ENCODE measurements at regions not wholly inside any gene's neighbourhood (a gene's known extent, or its start where the extent isn't known, plus 50 kb on each side); places are given as distances from the start of the nearest gene placed in this dataset.

GRCh38 chr20:60565083-60565482 lies 606.9 kb downstream of the CDH26 start:
- TF ChIP-seq ESRRG (CRISPR knock-in tag; IDR thresholded peaks at IDR 0.05) (no peak), TOX (CRISPR knock-in tag; IDR thresholded peaks at IDR 0.05; ENCODE audit: borderline replicate concordance) (no peak), OSR1 (CRISPR knock-in tag; IDR thresholded peaks at IDR 0.05) (no peak), BACH2 (CRISPR knock-in tag; IDR thresholded peaks at IDR 0.05; ENCODE audit: borderline replicate concordance) (no peak)
- TF ChIP-seq, protein P1, sequence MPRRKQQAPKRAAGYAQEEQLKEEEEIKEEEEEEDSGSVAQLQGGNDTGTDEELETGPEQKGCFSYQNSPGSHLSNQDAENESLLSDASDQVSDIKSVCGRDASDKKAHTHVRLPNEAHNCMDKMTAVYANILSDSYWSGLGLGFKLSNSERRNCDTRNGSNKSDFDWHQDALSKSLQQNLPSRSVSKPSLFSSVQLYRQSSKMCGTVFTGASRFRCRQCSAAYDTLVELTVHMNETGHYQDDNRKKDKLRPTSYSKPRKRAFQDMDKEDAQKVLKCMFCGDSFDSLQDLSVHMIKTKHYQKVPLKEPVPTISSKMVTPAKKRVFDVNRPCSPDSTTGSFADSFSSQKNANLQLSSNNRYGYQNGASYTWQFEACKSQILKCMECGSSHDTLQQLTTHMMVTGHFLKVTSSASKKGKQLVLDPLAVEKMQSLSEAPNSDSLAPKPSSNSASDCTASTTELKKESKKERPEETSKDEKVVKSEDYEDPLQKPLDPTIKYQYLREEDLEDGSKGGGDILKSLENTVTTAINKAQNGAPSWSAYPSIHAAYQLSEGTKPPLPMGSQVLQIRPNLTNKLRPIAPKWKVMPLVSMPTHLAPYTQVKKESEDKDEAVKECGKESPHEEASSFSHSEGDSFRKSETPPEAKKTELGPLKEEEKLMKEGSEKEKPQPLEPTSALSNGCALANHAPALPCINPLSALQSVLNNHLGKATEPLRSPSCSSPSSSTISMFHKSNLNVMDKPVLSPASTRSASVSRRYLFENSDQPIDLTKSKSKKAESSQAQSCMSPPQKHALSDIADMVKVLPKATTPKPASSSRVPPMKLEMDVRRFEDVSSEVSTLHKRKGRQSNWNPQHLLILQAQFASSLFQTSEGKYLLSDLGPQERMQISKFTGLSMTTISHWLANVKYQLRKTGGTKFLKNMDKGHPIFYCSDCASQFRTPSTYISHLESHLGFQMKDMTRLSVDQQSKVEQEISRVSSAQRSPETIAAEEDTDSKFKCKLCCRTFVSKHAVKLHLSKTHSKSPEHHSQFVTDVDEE (CRISPR knock-in tag; IDR thresholded peaks at IDR 0.05), result no peak
- TF ChIP-seq, protein P2, sequence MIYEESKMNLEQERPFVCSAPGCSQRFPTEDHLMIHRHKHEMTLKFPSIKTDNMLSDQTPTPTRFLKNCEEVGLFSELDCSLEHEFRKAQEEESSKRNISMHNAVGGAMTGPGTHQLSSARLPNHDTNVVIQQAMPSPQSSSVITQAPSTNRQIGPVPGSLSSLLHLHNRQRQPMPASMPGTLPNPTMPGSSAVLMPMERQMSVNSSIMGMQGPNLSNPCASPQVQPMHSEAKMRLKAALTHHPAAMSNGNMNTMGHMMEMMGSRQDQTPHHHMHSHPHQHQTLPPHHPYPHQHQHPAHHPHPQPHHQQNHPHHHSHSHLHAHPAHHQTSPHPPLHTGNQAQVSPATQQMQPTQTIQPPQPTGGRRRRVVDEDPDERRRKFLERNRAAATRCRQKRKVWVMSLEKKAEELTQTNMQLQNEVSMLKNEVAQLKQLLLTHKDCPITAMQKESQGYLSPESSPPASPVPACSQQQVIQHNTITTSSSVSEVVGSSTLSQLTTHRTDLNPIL (CRISPR knock-in tag; IDR thresholded peaks at IDR 0.05; ENCODE audit: low read depth), result no peak
- TF ChIP-seq, protein P3, sequence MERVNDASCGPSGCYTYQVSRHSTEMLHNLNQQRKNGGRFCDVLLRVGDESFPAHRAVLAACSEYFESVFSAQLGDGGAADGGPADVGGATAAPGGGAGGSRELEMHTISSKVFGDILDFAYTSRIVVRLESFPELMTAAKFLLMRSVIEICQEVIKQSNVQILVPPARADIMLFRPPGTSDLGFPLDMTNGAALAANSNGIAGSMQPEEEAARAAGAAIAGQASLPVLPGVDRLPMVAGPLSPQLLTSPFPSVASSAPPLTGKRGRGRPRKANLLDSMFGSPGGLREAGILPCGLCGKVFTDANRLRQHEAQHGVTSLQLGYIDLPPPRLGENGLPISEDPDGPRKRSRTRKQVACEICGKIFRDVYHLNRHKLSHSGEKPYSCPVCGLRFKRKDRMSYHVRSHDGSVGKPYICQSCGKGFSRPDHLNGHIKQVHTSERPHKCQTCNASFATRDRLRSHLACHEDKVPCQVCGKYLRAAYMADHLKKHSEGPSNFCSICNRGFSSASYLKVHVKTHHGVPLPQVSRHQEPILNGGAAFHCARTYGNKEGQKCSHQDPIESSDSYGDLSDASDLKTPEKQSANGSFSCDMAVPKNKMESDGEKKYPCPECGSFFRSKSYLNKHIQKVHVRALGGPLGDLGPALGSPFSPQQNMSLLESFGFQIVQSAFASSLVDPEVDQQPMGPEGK (CRISPR knock-in tag; IDR thresholded peaks at IDR 0.05; ENCODE audit: borderline replicate concordance), result no peak
